ENCODE measurements at regions not wholly inside any gene's neighbourhood (a gene's known extent, or its start where the extent isn't known, plus 50 kb on each side); places are given as distances from the start of the nearest gene placed in this dataset.

- TF ChIP-seq CTCF (IDR thresholded peaks at IDR 0.05): no peak
- no peak for TF ChIP-seq NFIC (IDR thresholded peaks at IDR 0.05; ENCODE audit: borderline replicate concordance)
Measured at GRCh38 chr2:74735009-74735408, 81.0 kb downstream of the SEMA4F start.

Data from SK-N-SH (cell line).